GM23338 (cell line): ENCODE measurements at regions not wholly inside any gene's neighbourhood (a gene's known extent, or its start where the extent isn't known, plus 50 kb on each side); places are given as distances from the start of the nearest gene placed in this dataset.

Experiments
- ATAC-seq: fragments of 200-7000 bp; cut with Tn5 transposase; 3 replicates; pipeline ENCODE4 v1.9.1; 2020
- DNase-seq: peaks from one replicate; pipeline ENCODE4 v3.0.0-alpha.2; 2015; ENCODE audit warnings: low spot score
- H2AFZ ChIP-seq: fragments of 200-600 bp; sonication (generic); 2 replicates; pipeline ENCODE4 v1.8.0; 2016; ENCODE audit warnings: antibody characterized with exemption, mild to moderate bottlenecking, moderate library complexity
- H3F3A ChIP-seq: fragments of 200-600 bp; sonication (generic); replicated peaks from 2 replicates; pipeline ENCODE4 v1.8.0; 2017; ENCODE audit warnings: antibody characterized with exemption, mixed run types, low read depth
- H3K27ac ChIP-seq: fragments of 200-600 bp; sonication (generic); 2 replicates; pipeline ENCODE4 v1.6.1; 2016; ENCODE audit warnings: low read depth
- H3K27me3 ChIP-seq: fragments of 200-600 bp; sonication (generic); 2 replicates; pipeline ENCODE4 v1.8.0; 2016; ENCODE audit warnings: mild to moderate bottlenecking, mixed run types, moderate library complexity; ENCODE audit not compliant: insufficient read depth
- H3K36me3 ChIP-seq: fragments of 200-600 bp; sonication (generic); 2 replicates; pipeline ENCODE4 v1.8.0; 2016; ENCODE audit warnings: mild to moderate bottlenecking; ENCODE audit not compliant: insufficient read depth
- H3K4me1 ChIP-seq: fragments of 200-600 bp; sonication (generic); 2 replicates; pipeline ENCODE4 v1.8.0; 2016; ENCODE audit warnings: mild to moderate bottlenecking, moderate library complexity; ENCODE audit not compliant: insufficient read depth
- H3K4me2 ChIP-seq: fragments of 200-600 bp; sonication (generic); 2 replicates; pipeline ENCODE4 v1.7.1; 2017; ENCODE audit warnings: mixed run types
- H3K4me3 ChIP-seq: fragments of 200-600 bp; sonication (generic); 2 replicates; pipeline ENCODE4 v1.6.1; 2016; ENCODE audit warnings: mixed run types
- H3K79me2 ChIP-seq: fragments of 200-600 bp; sonication (generic); replicated peaks from 2 replicates; pipeline ENCODE4 v1.8.0; 2017; ENCODE audit warnings: mild to moderate bottlenecking; ENCODE audit not compliant: insufficient read depth
- H3K9me2 ChIP-seq: fragments of 200-600 bp; sonication (generic); 2 replicates; pipeline ENCODE4 v1.8.0; 2017; ENCODE audit not compliant: insufficient read depth
- H4K20me1 ChIP-seq: fragments of 200-600 bp; sonication (generic); replicated peaks from 2 replicates; pipeline ENCODE4 v1.8.0; 2017; ENCODE audit warnings: mild to moderate bottlenecking; ENCODE audit not compliant: insufficient read depth
- H3K27ac Mint-ChIP-seq: 2 replicates; pipeline ENCODE4 v1.8.0; 2020; ENCODE audit warnings: inconsistent platforms, mild to moderate bottlenecking, moderate library complexity, mixed read lengths
- H3K27me3 Mint-ChIP-seq: 3 replicates; pipeline ENCODE4 v1.8.0; 2022; ENCODE audit warnings: low read depth, mild to moderate bottlenecking, moderate library complexity, mixed read lengths, inconsistent platforms; ENCODE audit not compliant: insufficient read depth, poor library complexity
- H3K36me3 Mint-ChIP-seq: 3 replicates; pipeline ENCODE4 v1.8.0; 2021; ENCODE audit warnings: low read depth, mild to moderate bottlenecking, inconsistent platforms, moderate library complexity, mixed read lengths
- H3K4me1 Mint-ChIP-seq: 3 replicates; pipeline ENCODE4 v1.8.0; 2020; ENCODE audit warnings: mild to moderate bottlenecking, inconsistent platforms, mixed read lengths
- H3K4me3 Mint-ChIP-seq: 3 replicates; pipeline ENCODE4 v1.8.0; 2021; ENCODE audit warnings: moderate library complexity, mild to moderate bottlenecking, inconsistent platforms, mixed read lengths
- H3K9me3 Mint-ChIP-seq: 3 replicates; pipeline ENCODE4 v1.8.0; 2020; ENCODE audit warnings: moderate library complexity, mild to moderate bottlenecking, inconsistent platforms, mixed read lengths
- CREB1 ChIP-seq: fragments of 250-450 bp; sonication (Bioruptor Pico); IDR thresholded peaks from 2 replicates; pipeline ENCODE4 v1.5.0; 2020; ENCODE audit warnings: low read depth, mild to moderate bottlenecking, moderate library complexity
- EZH2phosphoT487 ChIP-seq: fragments of 200-600 bp; sonication (generic); IDR thresholded peaks from one replicate; pipeline ENCODE4 v1.8.1; 2018; ENCODE audit warnings: antibody characterized with exemption; ENCODE audit not compliant: unreplicated experiment
- JUNB ChIP-seq: IDR thresholded peaks from one replicate; pipeline ENCODE4 v1.6.1; 2016; ENCODE audit warnings: antibody characterized with exemption; ENCODE audit not compliant: unreplicated experiment
- STAT1 ChIP-seq: IDR thresholded peaks from one replicate; pipeline ENCODE4 v1.6.1; 2016; ENCODE audit warnings: antibody characterized with exemption; ENCODE audit not compliant: unreplicated experiment
- ZNF114 ChIP-seq: fragments of 250-450 bp; sonication (Bioruptor Pico); IDR thresholded peaks from 2 replicates; pipeline ENCODE4 v1.5.0; 2020; ENCODE audit warnings: mild to moderate bottlenecking, moderate library complexity
- TF ChIP-seq, protein P1 (sequence below): fragments of 250-450 bp; sonication (Bioruptor Pico); IDR thresholded peaks from 2 replicates; pipeline ENCODE4 v1.5.0; 2020; ENCODE audit warnings: mild to moderate bottlenecking, moderate library complexity

DNA sequence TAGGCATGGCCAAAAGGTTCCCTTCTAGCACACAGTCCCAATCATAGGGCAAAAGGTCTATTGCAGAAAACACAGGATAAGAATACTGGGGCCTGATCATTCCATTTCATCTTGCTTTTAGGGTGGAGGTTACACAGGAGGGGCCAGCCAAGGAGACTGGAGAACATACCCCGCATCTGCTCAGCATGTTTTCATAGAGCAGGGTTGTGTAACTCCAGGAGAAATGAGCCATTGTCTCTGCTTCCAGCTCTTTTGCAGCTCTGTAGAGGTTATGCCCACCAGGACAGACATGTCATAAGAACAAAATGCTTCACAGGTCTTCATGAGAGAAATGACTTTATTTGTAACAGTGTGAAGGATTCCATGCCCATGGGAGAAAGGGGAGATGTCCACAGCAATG, 742.8 kb downstream of the DACH1 start:
- TF ChIP-seq CREB1 (CRISPR knock-in tag) (no peak), STAT1 (no peak), ZNF114 (no peak), JUNB (no peak), EZH2phosphoT487 (no peak)
- TF ChIP-seq, protein P1, sequence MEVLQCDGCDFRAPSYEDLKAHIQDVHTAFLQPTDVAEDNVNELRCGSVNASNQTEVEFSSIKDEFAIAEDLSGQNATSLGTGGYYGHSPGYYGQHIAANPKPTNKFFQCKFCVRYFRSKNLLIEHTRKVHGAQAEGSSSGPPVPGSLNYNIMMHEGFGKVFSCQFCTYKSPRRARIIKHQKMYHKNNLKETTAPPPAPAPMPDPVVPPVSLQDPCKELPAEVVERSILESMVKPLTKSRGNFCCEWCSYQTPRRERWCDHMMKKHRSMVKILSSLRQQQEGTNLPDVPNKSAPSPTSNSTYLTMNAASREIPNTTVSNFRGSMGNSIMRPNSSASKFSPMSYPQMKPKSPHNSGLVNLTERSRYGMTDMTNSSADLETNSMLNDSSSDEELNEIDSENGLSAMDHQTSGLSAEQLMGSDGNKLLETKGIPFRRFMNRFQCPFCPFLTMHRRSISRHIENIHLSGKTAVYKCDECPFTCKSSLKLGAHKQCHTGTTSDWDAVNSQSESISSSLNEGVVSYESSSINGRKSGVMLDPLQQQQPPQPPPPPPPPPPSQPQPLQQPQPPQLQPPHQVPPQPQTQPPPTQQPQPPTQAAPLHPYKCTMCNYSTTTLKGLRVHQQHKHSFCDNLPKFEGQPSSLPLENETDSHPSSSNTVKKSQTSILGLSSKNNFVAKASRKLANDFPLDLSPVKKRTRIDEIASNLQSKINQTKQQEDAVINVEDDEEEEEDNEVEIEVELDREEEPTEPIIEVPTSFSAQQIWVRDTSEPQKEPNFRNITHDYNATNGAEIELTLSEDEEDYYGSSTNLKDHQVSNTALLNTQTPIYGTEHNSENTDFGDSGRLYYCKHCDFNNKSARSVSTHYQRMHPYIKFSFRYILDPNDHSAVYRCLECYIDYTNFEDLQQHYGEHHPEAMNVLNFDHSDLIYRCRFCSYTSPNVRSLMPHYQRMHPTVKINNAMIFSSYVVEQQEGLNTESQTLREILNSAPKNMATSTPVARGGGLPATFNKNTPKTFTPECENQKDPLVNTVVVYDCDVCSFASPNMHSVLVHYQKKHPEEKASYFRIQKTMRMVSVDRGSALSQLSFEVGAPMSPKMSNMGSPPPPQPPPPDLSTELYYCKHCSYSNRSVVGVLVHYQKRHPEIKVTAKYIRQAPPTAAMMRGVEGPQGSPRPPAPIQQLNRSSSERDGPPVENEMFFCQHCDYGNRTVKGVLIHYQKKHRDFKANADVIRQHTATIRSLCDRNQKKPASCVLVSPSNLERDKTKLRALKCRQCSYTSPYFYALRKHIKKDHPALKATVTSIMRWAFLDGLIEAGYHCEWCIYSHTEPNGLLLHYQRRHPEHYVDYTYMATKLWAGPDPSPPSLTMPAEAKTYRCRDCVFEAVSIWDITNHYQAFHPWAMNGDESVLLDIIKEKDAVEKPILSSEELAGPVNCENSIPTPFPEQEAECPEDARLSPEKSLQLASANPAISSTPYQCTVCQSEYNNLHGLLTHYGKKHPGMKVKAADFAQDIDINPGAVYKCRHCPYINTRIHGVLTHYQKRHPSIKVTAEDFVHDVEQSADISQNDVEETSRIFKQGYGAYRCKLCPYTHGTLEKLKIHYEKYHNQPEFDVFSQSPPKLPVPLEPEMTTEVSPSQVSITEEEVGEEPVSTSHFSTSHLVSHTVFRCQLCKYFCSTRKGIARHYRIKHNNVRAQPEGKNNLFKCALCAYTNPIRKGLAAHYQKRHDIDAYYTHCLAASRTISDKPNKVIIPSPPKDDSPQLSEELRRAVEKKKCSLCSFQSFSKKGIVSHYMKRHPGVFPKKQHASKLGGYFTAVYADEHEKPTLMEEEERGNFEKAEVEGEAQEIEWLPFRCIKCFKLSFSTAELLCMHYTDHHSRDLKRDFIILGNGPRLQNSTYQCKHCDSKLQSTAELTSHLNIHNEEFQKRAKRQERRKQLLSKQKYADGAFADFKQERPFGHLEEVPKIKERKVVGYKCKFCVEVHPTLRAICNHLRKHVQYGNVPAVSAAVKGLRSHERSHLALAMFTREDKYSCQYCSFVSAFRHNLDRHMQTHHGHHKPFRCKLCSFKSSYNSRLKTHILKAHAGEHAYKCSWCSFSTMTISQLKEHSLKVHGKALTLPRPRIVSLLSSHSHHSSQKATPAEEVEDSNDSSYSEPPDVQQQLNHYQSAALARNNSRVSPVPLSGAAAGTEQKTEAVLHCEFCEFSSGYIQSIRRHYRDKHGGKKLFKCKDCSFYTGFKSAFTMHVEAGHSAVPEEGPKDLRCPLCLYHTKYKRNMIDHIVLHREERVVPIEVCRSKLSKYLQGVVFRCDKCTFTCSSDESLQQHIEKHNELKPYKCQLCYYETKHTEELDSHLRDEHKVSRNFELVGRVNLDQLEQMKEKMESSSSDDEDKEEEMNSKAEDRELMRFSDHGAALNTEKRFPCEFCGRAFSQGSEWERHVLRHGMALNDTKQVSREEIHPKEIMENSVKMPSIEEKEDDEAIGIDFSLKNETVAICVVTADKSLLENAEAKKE (CRISPR knock-in tag), result no peak
- H3K79me2 ChIP-seq, result no peaks in the 10 kb centered on the region
- H3K36me3 Mint-ChIP-seq, result no peaks in the 10 kb centered on the region
- H3K4me3 ChIP-seq, result no peak overlapping the region
- no peaks in the 10 kb centered on the region for H4K20me1 ChIP-seq
- no peaks in the 10 kb centered on the region for H3K9me3 Mint-ChIP-seq
- no peaks in the 10 kb centered on the region for H3F3A ChIP-seq
- H3K27me3 Mint-ChIP-seq, result no peaks in the 10 kb centered on the region
- no peaks in the 10 kb centered on the region for H3K4me1 ChIP-seq
- no peak overlapping the region for H2AFZ ChIP-seq
- no peak for DNase-seq
- H3K4me3 Mint-ChIP-seq, result no peak overlapping the region
- no peak for ATAC-seq
- H3K27me3 ChIP-seq, result no peaks in the 10 kb centered on the region
- no peak overlapping the region for H3K27ac Mint-ChIP-seq
- H3K27ac ChIP-seq, result no peak overlapping the region
- H3K4me1 Mint-ChIP-seq, result no peaks in the 10 kb centered on the region
- H3K9me2 ChIP-seq, result 0 out of 2 replicates have a peak, but pooled peaks cover 2% of the 10 kb centered on the region
- no peak overlapping the region for H3K4me2 ChIP-seq
- H3K36me3 ChIP-seq, result no peaks in the 10 kb centered on the region

DNA sequence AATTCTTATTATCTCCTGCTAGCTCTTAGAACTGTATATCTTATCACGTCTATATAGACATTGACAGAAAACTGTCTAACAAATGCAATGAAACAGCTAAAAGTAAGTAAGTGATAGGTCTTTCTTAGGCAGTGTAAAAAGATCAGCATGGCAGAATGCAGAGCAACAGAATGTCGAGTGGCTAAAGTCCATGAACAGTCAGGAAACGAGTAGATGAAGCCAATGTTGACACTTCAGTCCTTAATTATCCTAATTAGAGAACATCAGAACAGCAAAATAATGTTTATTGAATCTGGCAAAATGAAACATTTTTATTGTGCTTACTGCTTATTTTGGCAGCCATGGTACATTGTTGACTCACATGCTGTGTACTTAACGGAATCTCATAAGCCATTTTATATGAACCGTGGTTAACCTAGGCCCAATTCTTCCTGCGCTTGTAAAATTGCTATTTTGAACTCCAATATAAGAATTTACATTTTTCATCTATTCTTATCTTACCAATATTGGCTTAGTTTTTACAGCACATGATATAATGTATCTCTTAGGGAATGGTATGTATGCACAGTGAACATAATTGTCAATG, 748.1 kb downstream of the DACH1 start:
- ATAC-seq, result no peak
- H3K4me2 ChIP-seq, result no peak overlapping the region
- no peaks in the 10 kb centered on the region for H3F3A ChIP-seq
- no peak overlapping the region for H3K27ac Mint-ChIP-seq
- DNase-seq, result no peak
- no peaks in the 10 kb centered on the region for H3K36me3 ChIP-seq
- H3K4me3 ChIP-seq, result no peak overlapping the region
- no peaks in the 10 kb centered on the region for H3K36me3 Mint-ChIP-seq
- peaks cover 21% of the 10 kb centered on the region; the same call in 1 of the 2 replicates for H3K4me1 ChIP-seq
- no peak for TF ChIP-seq STAT1
- H3K27me3 ChIP-seq, result no peaks in the 10 kb centered on the region
- no peaks in the 10 kb centered on the region for H4K20me1 ChIP-seq
- no peak overlapping the region for H3K4me3 Mint-ChIP-seq
- H3K4me1 Mint-ChIP-seq, result peaks cover 21% of the 10 kb centered on the region
- H3K9me2 ChIP-seq, result no peaks in the 10 kb centered on the region
- H3K79me2 ChIP-seq, result no peaks in the 10 kb centered on the region
- H2AFZ ChIP-seq, result no peak overlapping the region
- H3K27me3 Mint-ChIP-seq, result no peaks in the 10 kb centered on the region
- H3K9me3 Mint-ChIP-seq, result no peaks in the 10 kb centered on the region
- no peak overlapping the region for H3K27ac ChIP-seq
